NCI-H146 treated with DMSO at 0.1 percent for 48 hours (cell line): ENCODE measurements at regions not wholly inside any gene's neighbourhood (a gene's known extent, or its start where the extent isn't known, plus 50 kb on each side); places are given as distances from the start of the nearest gene placed in this dataset.
"Not testable (repeated sequence)": the region's sequence is repeated elsewhere in the genome, so short reads cannot be mapped to it uniquely, and the experiment has no call there.

Source experiments
- DNase-seq: peaks from one replicate; lab custom pipeline; 2025; ENCODE audit not compliant: unreplicated experiment; lab: John Stamatoyannopoulos, UW

DNA sequence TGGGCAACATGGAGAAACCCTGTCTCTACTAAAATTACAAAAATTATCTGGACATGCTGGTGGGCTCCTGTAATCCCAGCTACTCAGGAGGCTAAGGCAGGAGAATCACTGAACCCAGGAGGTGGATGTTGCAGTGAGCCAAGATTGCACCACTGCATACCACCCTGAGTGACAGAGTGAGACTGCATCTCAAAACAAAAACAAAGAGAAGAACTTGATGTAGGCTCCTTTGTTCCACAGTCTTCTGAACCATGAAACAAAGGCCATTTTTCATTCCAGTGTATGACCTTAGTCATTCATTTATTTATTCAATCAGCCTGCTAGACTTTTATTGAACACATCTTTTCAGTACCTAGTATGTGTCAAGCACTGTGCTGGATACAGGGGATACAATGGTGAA, 369.6 kb downstream of the FAT3 start:
- no peak for DNase-seq

DNA sequence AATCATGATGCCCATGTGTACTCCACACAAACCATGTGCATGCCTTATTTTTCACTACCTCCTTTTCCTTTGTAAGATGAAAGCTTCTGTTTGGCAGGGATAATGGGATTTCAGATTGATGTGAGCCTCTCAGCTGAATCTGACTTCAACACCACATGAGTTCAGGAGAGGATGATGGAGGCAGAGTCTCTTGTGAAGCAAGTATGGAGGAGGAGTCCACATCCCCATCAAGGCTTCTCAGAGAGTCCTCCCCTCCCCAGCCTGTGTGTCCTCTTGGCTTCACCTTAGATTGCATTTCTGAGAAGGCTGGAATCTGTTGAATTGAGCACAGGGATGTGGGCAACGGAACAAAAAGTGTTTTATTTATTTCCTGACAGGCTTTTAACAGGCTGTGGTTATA, 370.4 kb downstream of the FAT3 start:
- DNase-seq, result no peak

DNA sequence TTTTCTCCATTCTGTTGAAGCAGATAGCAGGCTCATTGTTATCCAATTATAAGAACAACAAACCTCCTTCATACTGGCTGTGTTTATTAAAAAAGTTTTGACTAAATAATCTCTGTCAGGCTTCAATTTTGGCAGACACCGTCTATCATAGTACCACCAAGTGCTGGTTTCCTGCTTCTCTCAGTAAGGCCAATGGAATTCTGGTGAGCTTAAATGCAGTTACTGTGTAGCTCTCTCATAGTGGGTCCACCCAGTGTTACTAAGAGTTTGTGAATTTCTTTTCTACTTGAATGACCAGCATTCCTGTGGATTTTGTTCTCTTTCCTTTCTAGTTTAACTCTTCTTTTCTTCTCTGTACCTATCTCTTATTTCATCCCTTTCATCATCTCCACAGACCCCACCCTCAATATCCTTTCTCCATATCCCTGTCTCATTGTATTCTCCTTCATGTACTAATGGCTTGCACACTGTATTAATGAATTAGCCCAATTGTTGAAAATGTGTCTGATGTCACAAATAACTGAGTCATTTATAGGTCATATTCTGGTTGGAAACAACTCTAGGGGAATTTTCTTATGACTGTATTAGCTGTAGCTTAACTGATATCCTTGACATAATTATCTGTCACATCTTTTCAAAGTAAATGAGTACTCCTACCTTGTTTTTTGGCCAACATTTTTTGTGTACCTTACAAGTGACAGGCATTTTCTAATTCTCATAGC, 372.1 kb downstream of the FAT3 start:
- DNase-seq, result no peak

DNA sequence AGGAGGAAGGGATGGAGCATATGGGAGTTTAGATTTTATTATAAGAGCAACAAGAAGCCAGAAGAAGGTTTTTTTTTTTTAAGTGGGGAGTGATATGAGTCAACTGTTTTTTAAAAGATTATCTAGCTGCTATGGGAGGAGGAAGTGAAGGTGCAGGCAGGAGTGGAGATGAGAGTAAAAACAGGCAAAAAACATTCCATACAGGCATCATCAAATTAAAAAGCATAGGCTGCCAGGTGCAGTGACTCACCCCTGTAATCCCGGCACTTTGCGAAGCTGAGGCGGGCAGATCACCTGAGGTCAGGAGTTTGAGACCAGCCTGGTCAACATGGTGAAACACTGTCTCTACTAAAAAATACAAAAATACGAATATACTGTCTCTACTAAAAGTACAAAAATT, 368.4 kb upstream of the MTNR1B start:
- no peak for DNase-seq

DNA sequence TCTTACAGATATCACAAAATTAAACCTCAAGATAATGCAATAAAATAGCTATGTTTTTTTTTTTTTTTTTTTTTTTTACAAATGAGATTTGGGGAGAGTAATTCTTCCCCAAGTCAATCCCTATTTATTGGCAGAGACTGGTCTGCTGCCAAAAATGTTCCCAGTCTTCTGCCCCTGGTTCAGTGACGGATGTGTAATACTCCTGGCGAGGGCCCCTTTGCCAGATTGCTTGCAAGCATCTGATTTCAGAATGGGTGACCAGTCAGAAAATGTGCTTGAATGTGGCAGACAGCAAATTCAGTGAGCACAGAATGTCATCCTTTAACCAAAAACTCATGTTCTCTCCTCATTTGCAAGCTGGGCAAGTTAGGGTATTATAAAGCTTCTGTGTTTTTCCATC, 363.8 kb upstream of the MTNR1B start:
- no peak for DNase-seq

DNA sequence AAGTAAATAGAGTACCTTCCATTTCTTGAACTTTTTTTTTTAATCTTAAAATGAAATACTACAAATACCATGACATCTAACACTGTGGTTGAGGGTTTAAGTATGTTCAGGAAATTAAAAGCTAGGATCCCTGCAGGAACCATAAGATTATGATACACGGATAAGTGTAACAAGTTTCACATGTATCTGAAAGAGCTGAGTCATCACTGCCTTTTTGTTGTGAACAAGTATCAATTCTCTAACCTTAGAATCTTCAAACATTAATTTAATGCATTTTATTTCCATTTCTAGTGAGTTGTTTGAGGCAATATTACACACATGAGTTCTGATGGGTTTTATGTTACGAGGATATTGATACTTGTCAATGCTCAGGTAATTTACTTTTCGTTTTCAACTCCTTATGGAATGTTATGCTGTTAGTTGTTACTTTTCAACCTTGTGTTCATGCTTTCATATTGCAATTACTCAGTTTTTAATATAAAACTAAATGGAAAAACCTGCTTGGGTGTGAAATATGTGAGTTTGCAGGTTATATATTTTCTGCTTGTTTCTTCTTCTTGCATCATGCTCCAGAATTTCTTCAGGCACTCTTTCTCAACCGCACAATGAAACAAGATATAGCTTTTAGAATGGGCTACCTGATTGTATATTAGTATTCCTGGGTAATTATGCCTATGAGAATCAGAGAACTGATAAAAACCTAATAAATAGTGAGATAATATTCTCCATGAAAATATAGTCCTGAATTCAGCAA, 361.3 kb upstream of the MTNR1B start:
- no peak for DNase-seq

DNA sequence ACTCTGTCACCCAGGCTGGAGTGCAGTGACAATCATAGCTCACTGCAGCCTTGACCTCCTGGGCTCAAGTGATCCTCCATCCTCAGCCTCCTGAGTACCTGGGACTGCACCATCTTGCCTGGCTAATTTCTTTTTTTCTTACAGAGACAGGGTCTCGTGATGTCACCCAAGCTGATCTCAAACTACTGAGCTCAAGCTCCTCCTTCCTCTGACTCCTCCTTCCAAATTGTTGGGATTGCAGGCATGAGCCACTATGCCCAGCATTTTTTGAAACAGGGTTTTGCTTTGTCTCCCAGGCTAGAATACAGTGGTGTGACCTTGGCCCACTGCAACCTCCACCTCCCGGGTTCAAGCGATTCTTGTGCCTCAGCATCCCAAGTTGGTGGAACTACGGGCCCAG, 358.3 kb upstream of the MTNR1B start:
- DNase-seq, result no peak

DNA sequence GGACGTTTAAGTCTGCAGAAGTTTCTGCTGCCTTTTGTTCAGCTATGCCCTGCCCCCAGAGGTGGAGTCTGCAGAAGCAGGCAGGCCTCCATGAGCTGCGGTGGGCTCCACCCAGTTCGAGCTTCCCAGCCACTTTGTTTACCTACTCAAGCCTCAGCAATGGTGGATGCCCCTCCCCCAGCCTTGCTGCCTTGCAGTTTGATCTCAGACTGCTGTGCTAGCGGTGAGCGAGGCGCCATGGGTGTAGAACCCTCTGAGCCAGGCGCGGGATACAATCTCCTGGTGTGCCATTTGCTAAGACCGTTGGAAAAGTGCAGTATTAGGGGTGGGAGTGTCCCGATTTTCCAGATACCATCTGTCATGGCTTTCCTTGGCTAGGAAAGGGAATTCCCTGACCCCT, 351.4 kb upstream of the MTNR1B start:
- not testable (repeated sequence) for DNase-seq

DNA sequence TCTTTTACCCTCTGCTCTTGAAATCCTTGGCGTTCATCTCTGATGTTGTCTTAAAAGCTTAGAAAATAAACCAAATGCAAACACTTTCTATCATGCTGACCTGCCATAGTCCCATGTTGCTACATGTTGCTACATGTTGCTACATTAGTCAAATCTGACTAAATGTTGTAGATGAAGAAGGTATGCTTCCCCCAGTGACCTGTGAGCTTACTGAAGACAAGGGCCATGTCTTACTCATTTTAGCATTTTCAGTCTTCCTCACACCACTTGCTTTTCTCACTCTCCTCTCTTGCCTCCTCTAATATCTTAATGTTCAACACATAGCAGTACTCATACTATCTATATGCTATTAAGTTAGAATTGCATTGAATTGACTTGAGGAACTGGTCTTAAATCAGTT, 346.4 kb upstream of the MTNR1B start:
- no peak for DNase-seq

DNA sequence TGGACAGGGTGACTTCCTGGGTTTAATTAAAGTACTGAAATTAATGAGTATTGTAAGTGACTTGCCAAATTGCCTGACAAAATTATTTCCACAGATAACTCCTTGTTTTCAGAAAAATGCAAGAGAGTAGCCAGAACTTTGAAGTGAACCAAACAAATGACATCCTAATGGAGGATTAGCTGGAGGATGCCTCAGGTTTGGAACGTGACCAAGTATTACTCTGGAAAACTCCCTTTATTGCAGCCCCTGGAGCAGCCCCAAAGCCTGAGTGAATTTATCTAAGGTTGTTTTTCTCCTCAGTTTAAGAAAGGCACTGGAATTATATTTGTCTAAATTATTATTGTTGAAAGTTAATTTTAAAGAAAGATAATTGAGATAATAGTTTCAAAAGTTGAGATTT, 343.6 kb upstream of the MTNR1B start:
- no peak for DNase-seq

DNA sequence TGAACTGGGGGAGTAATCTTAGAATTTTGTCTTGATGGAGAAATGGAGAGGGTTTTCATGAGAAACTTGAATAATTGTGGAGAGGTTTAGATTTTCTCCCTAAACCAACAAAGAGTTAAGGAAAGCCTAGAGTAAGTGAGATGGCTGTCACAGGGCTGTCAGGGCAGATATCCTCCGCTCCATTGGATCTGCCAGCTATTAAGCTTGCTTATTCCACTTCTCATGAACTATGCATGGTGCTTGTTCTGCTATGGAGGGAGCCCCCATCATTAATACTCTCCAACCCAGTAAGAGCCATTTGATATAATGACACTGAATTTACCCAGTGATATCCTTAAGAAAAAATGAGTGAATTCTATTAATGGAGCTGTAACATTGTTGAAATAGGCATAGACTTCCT, 342.8 kb upstream of the MTNR1B start:
- DNase-seq, result no peak

DNA sequence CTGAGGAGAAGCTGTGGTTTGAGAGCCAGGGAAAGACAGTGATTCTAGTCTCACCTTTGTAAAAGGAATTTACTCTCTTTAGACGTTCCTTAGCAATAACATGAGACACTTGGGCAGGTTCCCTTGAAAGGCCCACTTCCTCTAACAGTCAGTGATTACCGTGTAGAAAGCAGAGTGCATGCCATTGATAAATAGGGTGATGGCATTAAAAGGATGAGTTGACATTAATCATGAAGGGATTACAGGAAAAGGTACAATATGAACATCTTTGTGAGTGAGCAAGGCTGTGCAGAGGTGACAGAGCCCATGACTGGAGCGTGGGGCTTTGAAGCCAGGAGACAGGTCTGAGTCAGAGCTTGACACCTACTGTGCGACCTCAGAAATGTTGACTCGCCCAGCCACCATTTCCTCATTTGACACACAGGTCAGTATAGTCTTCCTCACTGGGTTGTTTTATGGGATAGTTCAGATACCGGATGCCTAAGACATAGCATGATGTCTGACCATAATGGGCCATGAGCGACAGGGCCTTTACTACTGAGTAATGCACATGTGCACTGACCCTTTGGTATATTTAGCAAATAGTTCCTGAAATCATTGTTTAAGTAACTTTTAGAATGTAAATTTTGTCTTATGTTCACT, 341.7 kb upstream of the MTNR1B start:
- no peak for DNase-seq

DNA sequence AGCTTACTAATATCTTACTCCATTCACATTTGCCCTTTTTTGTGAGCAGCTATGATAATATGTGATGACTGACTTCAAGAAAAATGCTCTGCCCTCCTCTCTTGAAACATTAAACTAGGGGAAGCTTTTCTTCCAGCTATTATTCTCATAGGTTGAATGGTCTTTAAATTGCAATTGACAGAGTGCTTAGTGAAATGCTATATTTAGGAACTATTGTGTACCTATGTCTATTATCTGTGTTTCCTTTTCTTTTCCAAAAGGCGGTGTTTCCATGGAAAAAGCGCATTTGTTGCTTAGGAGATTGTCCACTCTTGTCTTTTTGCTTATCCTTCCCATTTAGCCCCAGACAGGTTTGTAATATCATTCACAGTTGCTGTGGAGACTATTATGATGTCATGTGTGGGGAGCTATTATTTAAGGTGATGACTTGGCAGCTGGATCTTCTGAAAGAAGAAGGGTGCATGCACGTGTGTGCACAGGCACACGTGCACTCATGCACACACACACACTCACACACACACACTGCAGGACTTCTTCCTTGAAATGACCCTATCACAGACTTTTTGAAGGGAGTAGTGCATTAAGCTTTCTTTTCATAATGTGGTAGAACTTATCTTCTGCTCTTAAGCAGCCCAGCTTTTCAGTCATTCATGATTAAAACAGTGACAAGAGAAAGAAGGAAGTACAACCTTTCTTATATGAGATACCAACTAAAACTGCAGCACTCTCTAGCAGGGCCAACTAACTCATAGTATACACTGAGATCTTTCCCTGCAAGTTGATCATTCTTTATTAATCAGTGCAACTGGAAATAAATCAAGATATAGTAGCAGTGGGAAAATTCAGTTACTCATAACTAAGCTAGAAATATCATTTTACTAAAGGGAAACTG, 340.8 kb upstream of the MTNR1B start:
- DNase-seq, result peak; percentile 72

DNA sequence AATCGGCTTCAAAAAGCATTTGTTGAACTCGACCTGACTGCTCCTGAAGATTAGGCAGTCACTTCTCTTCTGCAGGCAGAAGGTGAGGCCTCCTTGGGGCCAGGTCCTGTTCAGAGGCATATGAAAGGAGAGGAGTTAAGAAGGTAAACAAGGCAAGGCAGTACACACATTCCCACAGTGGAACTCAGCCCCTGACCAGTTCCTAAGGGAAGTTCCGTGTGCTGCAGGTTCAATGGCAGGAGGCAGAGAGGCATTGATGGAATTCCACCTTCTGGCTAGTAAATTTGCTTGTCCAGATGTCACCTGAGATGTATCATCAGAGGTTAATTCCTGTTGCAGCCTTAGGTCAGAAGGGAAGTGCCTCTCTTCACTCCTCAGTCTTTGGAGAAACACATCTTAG, 337.0 kb upstream of the MTNR1B start:
- no peak for DNase-seq

DNA sequence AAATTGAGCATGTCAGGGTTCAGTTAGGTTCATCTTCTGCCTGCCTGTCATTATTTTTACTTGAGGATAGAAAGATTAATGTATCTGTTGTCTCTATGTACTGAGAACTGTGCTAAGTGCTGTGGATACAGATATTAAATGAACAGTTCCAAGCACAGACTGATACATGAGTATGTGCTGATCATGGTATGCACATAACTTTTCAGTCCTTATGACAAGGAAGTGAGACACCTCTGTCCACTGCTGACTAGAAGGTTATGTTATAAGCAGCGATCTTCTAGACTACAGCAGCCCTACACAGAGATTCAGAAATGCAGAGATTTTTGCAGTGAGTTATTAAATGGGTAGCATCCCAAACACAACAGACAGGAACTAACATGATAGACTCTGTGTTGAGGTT, 335.6 kb upstream of the MTNR1B start:
- no peak for DNase-seq

DNA sequence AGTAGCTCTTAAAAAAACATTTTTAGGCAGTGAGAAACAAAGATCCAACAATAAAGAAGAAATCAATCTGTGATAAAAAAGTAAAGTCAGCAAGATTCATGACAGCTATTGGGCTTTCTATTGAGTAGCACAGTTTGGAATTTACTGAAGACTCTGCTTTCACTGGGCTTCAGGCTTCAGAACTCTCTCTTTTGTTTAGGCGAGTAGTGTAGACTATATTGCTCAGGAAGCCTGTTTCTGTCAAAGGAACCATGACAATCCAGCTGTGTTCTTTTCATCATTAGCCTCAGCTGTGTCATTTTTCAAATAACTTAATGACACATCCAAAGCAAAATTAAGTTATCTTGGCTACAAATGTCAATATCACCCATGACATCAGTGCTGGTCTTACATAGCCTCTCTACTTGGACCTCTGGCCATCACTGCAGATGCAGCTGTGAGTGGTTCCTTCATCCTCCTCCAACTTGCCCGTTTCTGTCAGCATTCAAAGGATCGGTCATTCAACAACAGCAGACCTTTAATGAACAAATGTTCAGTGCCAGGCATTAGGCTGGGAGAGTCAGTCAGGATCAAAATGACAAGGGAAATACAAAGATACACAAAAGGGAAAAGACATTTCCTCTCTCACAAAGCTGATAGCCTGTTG, 332.8 kb upstream of the MTNR1B start:
- no peak for DNase-seq

DNA sequence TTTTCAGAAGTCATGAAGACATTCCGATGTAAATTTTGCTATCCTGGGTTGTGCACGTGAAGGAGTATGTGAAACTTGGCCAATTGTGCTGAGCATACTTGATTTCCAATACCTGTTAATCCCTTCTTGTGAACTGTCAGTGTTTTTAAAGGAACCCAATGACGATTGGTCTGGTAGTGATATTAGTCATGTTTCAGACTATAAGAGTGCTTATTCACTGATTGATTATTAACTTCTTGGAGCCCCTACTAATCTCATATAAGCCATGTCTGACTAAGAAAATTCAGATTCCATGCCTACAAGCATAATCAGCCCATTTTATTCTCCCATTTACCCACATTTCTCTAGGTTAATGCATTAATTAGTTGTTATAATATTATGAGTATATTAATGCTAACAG, 330.8 kb upstream of the MTNR1B start:
- DNase-seq, result no peak

DNA sequence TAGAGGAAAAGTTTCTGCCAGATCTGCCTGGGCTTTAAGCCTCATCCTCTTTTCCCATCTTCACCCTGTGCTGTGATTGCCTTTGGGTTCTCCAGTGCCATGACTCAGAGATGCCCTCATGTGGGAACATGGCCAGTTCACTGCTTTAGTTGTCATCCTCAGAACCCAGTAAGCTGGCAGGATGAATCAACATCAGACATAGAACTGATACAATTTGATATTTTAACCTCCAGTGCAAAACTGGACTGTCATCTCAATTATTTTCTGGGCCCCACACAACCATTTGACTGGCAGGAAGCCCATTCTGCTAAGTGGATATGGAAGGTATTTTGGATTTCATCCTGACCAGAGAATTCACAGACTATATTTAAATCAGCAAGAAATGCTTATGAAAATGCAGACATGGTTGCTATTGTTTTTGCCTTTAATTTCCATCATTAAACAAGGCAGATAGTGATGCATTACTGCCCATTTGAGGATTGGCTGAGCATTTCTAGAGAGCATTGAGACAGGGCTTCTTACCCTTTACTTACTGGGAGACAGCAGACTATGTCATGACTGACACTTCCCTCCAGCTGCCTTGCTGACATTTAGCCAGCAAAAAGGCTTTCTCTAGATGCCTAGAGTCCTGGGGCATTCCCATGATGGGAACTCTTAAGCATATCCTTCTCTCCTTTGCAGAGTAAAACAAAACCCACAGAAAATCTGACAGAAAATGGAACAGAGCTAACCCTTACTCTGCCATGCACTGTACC, 327.1 kb upstream of the MTNR1B start:
- no peak for DNase-seq

DNA sequence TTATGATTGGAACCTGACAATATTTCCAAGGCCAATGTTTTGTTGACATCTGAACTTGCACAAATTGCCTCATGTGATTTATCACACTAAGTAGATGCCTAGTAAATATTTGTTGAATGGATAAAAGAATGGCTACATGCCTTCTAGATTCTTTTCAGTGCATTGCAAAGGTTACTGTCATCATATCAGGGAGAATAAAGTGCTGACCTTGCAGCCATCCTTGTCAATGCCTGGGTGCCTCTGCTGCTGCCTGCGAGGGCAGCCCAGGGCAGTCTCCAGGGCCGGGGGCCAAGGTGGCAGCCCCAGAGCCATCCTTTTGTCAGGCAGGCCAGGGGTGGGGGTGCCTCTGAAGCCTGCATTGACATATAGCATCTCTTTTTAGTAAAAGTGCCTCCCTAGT, 325.6 kb upstream of the MTNR1B start:
- no peak for DNase-seq
